K562 (cell line): ENCODE measurements at regions not wholly inside any gene's neighbourhood (a gene's known extent, or its start where the extent isn't known, plus 50 kb on each side); places are given as distances from the start of the nearest gene placed in this dataset.

Experiments used
- ATAC-seq: fragments of 200-7000 bp; cut with Tn5 transposase; 3 replicates; pipeline ENCODE4 v1.9.1; 2020; ENCODE audit warnings: moderate library complexity
- BruUV-seq: library from RNA; stranded (reverse); fragments of 400-500 nt; replicated peaks from 2 replicates; lab custom pipeline; 2021; lab: Mats Ljungman, UMichigan
- CTCF ChIA-PET: fragments of 300-600 bp; formaldehyde crosslinking; extraction: SDS; loops from one replicate; lab custom pipeline; 2021; ENCODE audit warnings: low intra/inter-chr PET ratio; lab: Yijun Ruan, JAX
- POLR2A ChIA-PET: fragments of 300-600, 350-650 bp; sonication (Branson Sonifier 250); formaldehyde crosslinking; extraction: SDS; loops from one replicate; lab custom pipeline; 2021; ENCODE audit warnings: antibody characterized with exemption, inconsistent platforms; lab: Yijun Ruan, JAX
- DNase-seq, 4 experiments: peaks; one replicate each; pipeline versions ENCODE4 v3.0.0 to v3.0.0-alpha.2; 2011 to 2018; ENCODE audit warnings: low spot score in 3 of 4, mixed read lengths in 3 of 4; ENCODE audit errors: extremely low read depth in 1 of 4
- FAIRE-seq: peaks from 2 replicates; lab custom pipeline; 2011; peaks lifted over from hg19 to GRCh38; lab: Jason Lieb, UNC
- H2AFZ ChIP-seq: 2 replicates; pipeline ENCODE4 v1.6.0; 2011; ENCODE audit warnings: low read depth, low read length, control low read depth, inconsistent platforms
- H3K27ac ChIP-seq: fragments of 200-600 bp; 3 replicates; pipeline ENCODE4 v1.8.0; 2011; ENCODE audit warnings: low read depth, mild to moderate bottlenecking, control low read depth, inconsistent platforms, low read length, moderate library complexity, mixed read lengths; ENCODE audit errors: extremely low read depth
- H3K27me3 ChIP-seq, 2 experiments: fragments of 300-600 bp in 1 of 2; 2 replicates in 1 of 2; 3 replicates in 1 of 2; pipeline versions ENCODE4 v1.6.0 to v1.8.0; 2011; ENCODE audit warnings: inconsistent platforms in 2 of 2, low read length in 2 of 2, mild to moderate bottlenecking in 1 of 2, mixed read lengths in 1 of 2, moderate library complexity in 1 of 2; ENCODE audit not compliant: control insufficient read depth in 2 of 2, insufficient read depth in 2 of 2
- H3K36me3 ChIP-seq: fragments of 300-600 bp; 3 replicates; pipeline ENCODE4 v1.8.0; 2011; ENCODE audit warnings: mild to moderate bottlenecking, low read length, inconsistent platforms; ENCODE audit not compliant: control insufficient read depth, insufficient read depth
- H3K4me1 ChIP-seq, 2 experiments: fragments of 200-600 bp in 1 of 2; replicated peaks in 1 of 2; 2 replicates in 1 of 2; 3 replicates in 1 of 2; pipeline versions ENCODE4 v1.5.1 to v1.8.0; 2011; ENCODE audit warnings: inconsistent platforms in 2 of 2, low read length in 2 of 2, mild to moderate bottlenecking in 1 of 2, mixed read lengths in 1 of 2, moderate library complexity in 1 of 2; ENCODE audit not compliant: control insufficient read depth in 2 of 2, insufficient read depth in 2 of 2
- H3K4me2 ChIP-seq: 2 replicates; pipeline ENCODE4 v1.6.1; 2011; ENCODE audit warnings: low read length, control low read depth, inconsistent platforms, mixed read lengths; ENCODE audit not compliant: insufficient read depth
- H3K4me3 ChIP-seq: fragments of 200-600 bp; sonication (generic), shearing (Covaris generic); 2 replicates; pipeline ENCODE4 v1.5.1; 2016; ENCODE audit warnings: control low read depth, inconsistent platforms
- H3K79me2 ChIP-seq: fragments of 200-600 bp; 3 replicates; pipeline ENCODE4 v1.8.0; 2011; ENCODE audit warnings: low read length, inconsistent platforms; ENCODE audit not compliant: control insufficient read depth, insufficient read depth
- H3K9ac ChIP-seq, 2 experiments: 2 replicates each; pipeline versions ENCODE4 v1.6.0 to v1.6.1; 2011; ENCODE audit warnings: low read depth in 2 of 2, low read length in 2 of 2, control low read depth in 1 of 2, inconsistent platforms in 1 of 2, mild to moderate bottlenecking in 1 of 2, mixed read lengths in 1 of 2; ENCODE audit not compliant: insufficient read depth in 1 of 2
- H3K9me1 ChIP-seq: one replicate; pipeline ENCODE4 v1.6.0; 2011; ENCODE audit warnings: inconsistent platforms, mild to moderate bottlenecking, low read length, moderate library complexity; ENCODE audit not compliant: control insufficient read depth, insufficient read depth
- H3K9me3 ChIP-seq: replicated peaks from 2 replicates; pipeline ENCODE4 v1.5.1; 2011; ENCODE audit warnings: low read depth, low read length, inconsistent platforms; ENCODE audit not compliant: control insufficient read depth, insufficient read depth
- H4K20me1 ChIP-seq: replicated peaks from 2 replicates; pipeline ENCODE4 v1.6.1; 2011; ENCODE audit warnings: low read length, inconsistent platforms, mixed read lengths; ENCODE audit not compliant: control insufficient read depth, insufficient read depth
- CBX1 ChIP-seq: sonication (generic); IDR thresholded peaks from 2 replicates; pipeline ENCODE4 v1.6.1; 2016; ENCODE audit warnings: antibody characterized with exemption, low read depth, mild to moderate bottlenecking
- MEF2D ChIP-seq: conservative IDR thresholded peaks from 2 replicates; pipeline ENCODE4 v1.6.1; 2016; ENCODE audit warnings: low read depth, missing genetic modification characterization, missing compliant biosample characterization
- SP2 ChIP-seq: IDR thresholded peaks from 2 replicates; pipeline ENCODE4 v1.6.1; 2011; ENCODE audit warnings: mild to moderate bottlenecking, low read depth, low read length, moderate library complexity; ENCODE audit not compliant: poor library complexity, severe bottlenecking; ENCODE audit errors: extremely low read depth
- TSC22D4 ChIP-seq: fragments of 450-650 bp; IDR thresholded peaks from 2 replicates; pipeline ENCODE4 v1.6.1; 2016; ENCODE audit warnings: missing genetic modification characterization, missing biosample characterization, control low read depth
- ZNF140 ChIP-seq: fragments of 250-450 bp; sonication (Bioruptor Pico); IDR thresholded peaks from 2 replicates; pipeline ENCODE4 v1.8.0; 2021; ENCODE audit warnings: moderate library complexity, mild to moderate bottlenecking, inconsistent platforms
- ZNF277 ChIP-seq: fragments of 250-450 bp; sonication (Bioruptor Pico); IDR thresholded peaks from 2 replicates; pipeline ENCODE4 v1.8.0; 2022; ENCODE audit warnings: inconsistent platforms, mild to moderate bottlenecking, moderate library complexity, borderline replicate concordance
- ZNF830 ChIP-seq: fragments of 250-450 bp; sonication (Bioruptor Pico); IDR thresholded peaks from 2 replicates; pipeline ENCODE4 v1.5.0; 2021; ENCODE audit warnings: mild to moderate bottlenecking
- ZZZ3 ChIP-seq: fragments of 450-650 bp; IDR thresholded peaks from 2 replicates; pipeline ENCODE4 v1.6.1; 2016; ENCODE audit warnings: antibody characterized with exemption, mild to moderate bottlenecking, moderate library complexity
- WGBS: fragments of 100-300 bp; shearing (Covaris generic); methylation state at CpG from one replicate; pipeline ENCODE4 v1.1.6; 2016; ENCODE audit warnings: low coverage, mixed read lengths; ENCODE audit not compliant: insufficient coverage; ENCODE audit errors: missing lambda C conversion rate; 5-methylcytosine and 5-hydroxymethylcytosine counted together
- in situ Hi-C: fragments of 300-500 bp; cut with MboI; formaldehyde crosslinking; loops from 4 replicates; pipeline ENCODE4 v1.15.0; 2018; ENCODE audit warnings: inconsistent platforms, mixed read lengths
- intact Hi-C: fragments of 100-400 bp; cut with micrococcal nuclease; formaldehyde crosslinking; loops from 2 replicates; pipeline ENCODE4 v1.14.2; 2022
- TF ChIP-seq, protein P1 (sequence below): fragments of 250-450 bp; sonication (Bioruptor Pico); IDR thresholded peaks from 2 replicates; pipeline ENCODE4 v1.5.0; 2020; ENCODE audit warnings: mild to moderate bottlenecking

- TF ChIP-seq ZNF277 (CRISPR knock-in tag): no peak
These were observed 470.6 kb upstream of the CDH5 start (continued) for GRCh38 chr16:65895906-65896305.

GRCh38 chr16:65895486-65895885 lies 471.0 kb upstream of the CDH5 start:
- DNase-seq: no peak
- Histone ChIP-seq H3K79me2 (no peaks in the 10 kb centered on the region), H3K9ac (no peak overlapping the region), H3K27me3 (no peaks in the 10 kb centered on the region), H3K36me3 (no peaks in the 10 kb centered on the region), H3K4me3 (no peak overlapping the region), H2AFZ (no peak overlapping the region), H4K20me1 (no peaks in the 10 kb centered on the region), H3K27ac (no peak overlapping the region), H3K4me1 (no peaks in the 10 kb centered on the region), H3K9me3 (no peaks in the 10 kb centered on the region), H3K4me2 (no peak overlapping the region), H3K9me1 (no peaks in the 10 kb centered on the region)
- no TSS peak for BruUV-seq
- in situ Hi-C loops: no loop called here
- TF ChIP-seq CBX1 (no peak), MEF2D (tag) (no peak), SP2 (no peak), ZZZ3 (no peak), TSC22D4 (tag) (no peak), ZNF140 (CRISPR knock-in tag) (no peak), ZNF830 (CRISPR knock-in tag) (no peak)
- TF ChIP-seq, protein P1, sequence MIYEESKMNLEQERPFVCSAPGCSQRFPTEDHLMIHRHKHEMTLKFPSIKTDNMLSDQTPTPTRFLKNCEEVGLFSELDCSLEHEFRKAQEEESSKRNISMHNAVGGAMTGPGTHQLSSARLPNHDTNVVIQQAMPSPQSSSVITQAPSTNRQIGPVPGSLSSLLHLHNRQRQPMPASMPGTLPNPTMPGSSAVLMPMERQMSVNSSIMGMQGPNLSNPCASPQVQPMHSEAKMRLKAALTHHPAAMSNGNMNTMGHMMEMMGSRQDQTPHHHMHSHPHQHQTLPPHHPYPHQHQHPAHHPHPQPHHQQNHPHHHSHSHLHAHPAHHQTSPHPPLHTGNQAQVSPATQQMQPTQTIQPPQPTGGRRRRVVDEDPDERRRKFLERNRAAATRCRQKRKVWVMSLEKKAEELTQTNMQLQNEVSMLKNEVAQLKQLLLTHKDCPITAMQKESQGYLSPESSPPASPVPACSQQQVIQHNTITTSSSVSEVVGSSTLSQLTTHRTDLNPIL (CRISPR knock-in tag): no peak
- ChIA-PET CTCF (no interaction called here), POLR2A (no interaction called here)
- no peak for ATAC-seq
- FAIRE-seq: no peak
- intact Hi-C loops: no loop called here
- 0% methylated on average over 3 of the region's 3 CpGs for WGBS
